ENCODE measurements at regions not wholly inside any gene's neighbourhood (a gene's known extent, or its start where the extent isn't known, plus 50 kb on each side); places are given as distances from the start of the nearest gene placed in this dataset.
"Not testable (repeated sequence)": the region's sequence is repeated elsewhere in the genome, so short reads cannot be mapped to it uniquely, and the experiment has no call there.

GRCh38 chr10:123245264-123245663 is 91.1 kb downstream of the BUB3 start:
- H3K9me3 ChIP-seq = no peaks in the 10 kb centered on the region
- no peak overlapping the region for H3K4me3 ChIP-seq
- DNase-seq (no peak), ATAC-seq (no peak)
- no peaks in the 10 kb centered on the region for H3K36me3 ChIP-seq (ENCODE audit: insufficient read depth in 1 of 2, low read depth in 1 of 2)
- intact Hi-C loops (cut with DNase I) = no loop called here
- no peak overlapping the region for H3K27ac ChIP-seq
- no peak for TF ChIP-seq CTCF (IDR thresholded peaks at IDR 0.05)
- H3K27me3 ChIP-seq (ENCODE audit: insufficient read depth in 3 of 3, low read length in 2 of 3) = no peaks in the 10 kb centered on the region
- no peaks in the 10 kb centered on the region for H3K4me1 ChIP-seq
- 95 to 97% (median 96%) methylated on average over 9 of the region's 9 CpGs for WGBS, 3 donors

- no peak for DNase-seq
- no peak for ATAC-seq
- no peak for TF ChIP-seq CTCF (IDR thresholded peaks at IDR 0.05)
- H3K36me3 ChIP-seq (ENCODE audit: insufficient read depth in 1 of 2, low read depth in 1 of 2) = no peaks in the 10 kb centered on the region
- 0 to 17% (median 13%) methylated on average over 1 of the region's 1 CpG for WGBS, 3 donors
- no peaks in the 10 kb centered on the region for H3K4me1 ChIP-seq
- intact Hi-C loops (cut with DNase I) = no loop called here
- no peak overlapping the region for H3K4me3 ChIP-seq
- H3K9me3 ChIP-seq = no peaks in the 10 kb centered on the region
- H3K27ac ChIP-seq = no peak overlapping the region
- no peaks in the 10 kb centered on the region for H3K27me3 ChIP-seq (ENCODE audit: insufficient read depth in 3 of 3, low read length in 2 of 3)
These were observed 95.7 kb downstream of the BUB3 start for GRCh38 chr10:123249894-123250293.

- intact Hi-C loops (cut with DNase I) = no loop called here
- WGBS, 3 donors = 46 to 59% (median 58%) methylated on average over 4 of the region's 4 CpGs
These were observed 96.4 kb downstream of the BUB3 start for GRCh38 chr10:123250640-123251039.

GRCh38 chr10:123252779-123253178 is 98.6 kb downstream of the BUB3 start:
- intact Hi-C loops (cut with DNase I) = no loop called here
- Histone ChIP-seq H3K27ac (no peak overlapping the region), H3K27me3 (ENCODE audit: insufficient read depth in 3 of 3, low read length in 2 of 3) (no peaks in the 10 kb centered on the region), H3K9me3 (no peaks in the 10 kb centered on the region), H3K4me1 (no peaks in the 10 kb centered on the region), H3K4me3 (no peak overlapping the region), H3K36me3 (ENCODE audit: insufficient read depth in 1 of 2, low read depth in 1 of 2) (no peaks in the 10 kb centered on the region)
- WGBS, 3 donors = 47 to 52% (median 47%) methylated on average over 4 of the region's 4 CpGs
- ATAC-seq = no peak
- TF ChIP-seq CTCF (IDR thresholded peaks at IDR 0.05) = no peak
- DNase-seq = no peak

More at GRCh38 chr10:123250640-123251039, 96.4 kb downstream of the BUB3 start:
- Histone ChIP-seq H3K27me3 (ENCODE audit: insufficient read depth in 3 of 3, low read length in 2 of 3) (no peaks in the 10 kb centered on the region), H3K4me3 (no peak overlapping the region), H3K9me3 (no peaks in the 10 kb centered on the region), H3K36me3 (ENCODE audit: insufficient read depth in 1 of 2, low read depth in 1 of 2) (no peaks in the 10 kb centered on the region), H3K27ac (no peak overlapping the region), H3K4me1 (no peaks in the 10 kb centered on the region)
- no peak for TF ChIP-seq CTCF (IDR thresholded peaks at IDR 0.05)
- ATAC-seq (no peak), DNase-seq (no peak)

- DNase-seq; H3K27ac ChIP-seq; H3K4me1 ChIP-seq; H3K4me3 ChIP-seq; ATAC-seq; intact Hi-C loops (cut with DNase I); H3K36me3 ChIP-seq (ENCODE audit: insufficient read depth in 1 of 2, low read depth in 1 of 2); H3K27me3 ChIP-seq (ENCODE audit: insufficient read depth in 3 of 3, low read length in 2 of 3); H3K9me3 ChIP-seq: not testable (repeated sequence)
- 83 to 89% (median 86%) methylated on average over 5 of the region's 5 CpGs for WGBS, 3 donors
These were observed 100.1 kb downstream of the BUB3 start for GRCh38 chr10:123254343-123254742.
